HEK293T (cell line): ENCODE measurements at regions not wholly inside any gene's neighbourhood (a gene's known extent, or its start where the extent isn't known, plus 50 kb on each side); places are given as distances from the start of the nearest gene placed in this dataset.

Source experiments
- SP1 ChIP-seq: fragments of 450-650 bp; IDR thresholded peaks from 2 replicates; pipeline ENCODE4 v1.6.1; 2017
- SUZ12 ChIP-seq: fragments of 450-650 bp; IDR thresholded peaks from 2 replicates; pipeline ENCODE4 v1.6.1; 2016; ENCODE audit warnings: mild to moderate bottlenecking
- ZNF384 ChIP-seq: fragments of 450-650 bp; IDR thresholded peaks from 2 replicates; pipeline ENCODE4 v1.6.1; 2016

GRCh38 chr13:70889163-70889562, 780.9 kb upstream of the KLHL1 start:
- TF ChIP-seq SUZ12 (no peak), SP1 (no peak), ZNF384 (no peak)
